ENCODE measurements at regions not wholly inside any gene's neighbourhood (a gene's known extent, or its start where the extent isn't known, plus 50 kb on each side); places are given as distances from the start of the nearest gene placed in this dataset.
"Not testable (repeated sequence)": the region's sequence is repeated elsewhere in the genome, so short reads cannot be mapped to it uniquely, and the experiment has no call there.

DNA sequence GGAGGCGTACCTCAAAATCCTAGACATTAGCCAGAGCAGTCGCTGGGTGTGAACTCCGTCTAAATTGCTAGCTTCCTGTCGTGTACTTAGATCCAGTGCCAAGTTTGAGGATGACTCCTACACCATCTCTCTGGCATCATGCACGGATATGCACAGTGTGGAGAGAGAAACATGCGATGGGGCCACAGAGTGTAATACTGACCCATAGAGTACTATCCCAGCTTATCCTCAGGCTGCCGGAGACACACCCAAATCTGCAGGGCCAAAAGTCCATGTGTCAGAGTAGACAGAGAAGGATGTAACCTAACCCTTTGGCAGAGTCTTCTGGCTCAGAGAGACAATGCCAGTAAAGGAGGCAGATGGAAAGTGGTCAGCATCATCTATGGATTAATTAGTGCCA, 84.2 kb downstream of the ARL4C start:
- no peak for DNase-seq (ENCODE audit: low read depth, low spot score)
- in situ Hi-C loops (cut with HindIII; ENCODE audit: low pct_unique_long_range_greater_than_20kb, low sequenced_read_pairs) = no loop called here

DNA sequence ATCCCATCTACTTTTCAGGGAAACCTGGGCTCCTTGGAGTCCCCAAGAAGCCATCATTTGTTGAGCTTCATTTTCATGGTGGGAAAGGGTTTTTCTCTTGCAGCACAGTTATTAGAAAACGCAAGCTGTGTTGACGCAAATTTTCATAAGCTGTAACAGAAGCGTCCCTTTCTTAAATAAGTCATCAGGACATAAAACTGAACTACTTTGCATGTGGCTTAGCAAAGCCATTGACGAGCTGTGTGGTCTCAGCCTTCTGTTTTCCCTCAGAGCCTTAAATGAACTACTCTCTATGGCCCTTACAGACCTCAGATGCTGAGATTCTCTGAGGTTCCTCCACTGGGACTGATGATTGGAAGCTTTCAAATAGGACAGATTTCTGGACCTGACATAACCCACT, 85.1 kb downstream of the ARL4C start:
- no peak for DNase-seq (ENCODE audit: low read depth, low spot score)
- in situ Hi-C loops (cut with HindIII; ENCODE audit: low pct_unique_long_range_greater_than_20kb, low sequenced_read_pairs) = no loop called here

DNA sequence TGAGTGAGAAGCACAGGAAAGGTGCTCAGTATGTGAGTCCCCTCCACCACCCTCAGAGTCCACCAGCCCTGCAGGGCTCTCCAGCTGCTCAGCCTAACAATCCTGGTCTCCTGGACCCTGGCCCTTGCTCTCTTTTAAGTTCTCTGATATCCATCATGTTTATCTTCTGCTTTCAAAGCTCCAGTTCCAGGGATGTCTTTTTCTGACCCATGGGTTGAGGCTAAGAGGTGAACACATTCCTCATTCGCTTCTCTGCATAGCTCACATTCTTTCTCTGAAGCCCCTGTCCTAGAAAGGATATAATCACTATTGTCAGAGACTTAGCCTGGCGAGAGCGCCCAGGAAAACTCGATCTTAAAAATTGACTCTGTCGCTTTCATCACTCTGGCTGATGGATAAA, 86.4 kb downstream of the ARL4C start:
- in situ Hi-C loops (cut with HindIII; ENCODE audit: low pct_unique_long_range_greater_than_20kb, low sequenced_read_pairs) = no loop called here
- DNase-seq (ENCODE audit: low read depth, low spot score) = no peak

DNA sequence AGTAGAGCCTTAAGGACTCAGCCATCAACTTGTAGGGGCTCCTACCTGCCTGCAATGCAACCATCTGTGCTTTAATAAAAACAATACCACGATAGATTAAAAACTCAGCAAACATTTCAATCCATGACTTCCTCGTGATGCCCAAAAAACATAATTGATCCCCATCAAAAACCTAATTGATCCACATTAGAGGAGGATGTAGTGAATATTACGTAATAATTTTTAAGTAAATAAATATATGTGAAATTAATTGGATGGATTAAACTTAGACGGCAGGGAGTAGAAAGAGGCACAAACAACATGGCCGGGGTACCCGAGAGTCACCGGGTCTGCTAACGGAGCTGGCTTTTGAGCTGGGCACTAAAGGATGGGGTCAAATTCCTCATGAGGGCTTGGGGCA, 87.3 kb downstream of the ARL4C start:
- in situ Hi-C loops (cut with HindIII; ENCODE audit: low pct_unique_long_range_greater_than_20kb, low sequenced_read_pairs) = no loop called here
- DNase-seq (ENCODE audit: low read depth, low spot score) = no peak

GRCh38 chr2:234406085-234406484, 90.8 kb downstream of the ARL4C start:
- peak; percentile 69 for DNase-seq (ENCODE audit: low read depth, low spot score)
- in situ Hi-C loops (cut with HindIII; ENCODE audit: low pct_unique_long_range_greater_than_20kb, low sequenced_read_pairs) = no loop called here

DNA sequence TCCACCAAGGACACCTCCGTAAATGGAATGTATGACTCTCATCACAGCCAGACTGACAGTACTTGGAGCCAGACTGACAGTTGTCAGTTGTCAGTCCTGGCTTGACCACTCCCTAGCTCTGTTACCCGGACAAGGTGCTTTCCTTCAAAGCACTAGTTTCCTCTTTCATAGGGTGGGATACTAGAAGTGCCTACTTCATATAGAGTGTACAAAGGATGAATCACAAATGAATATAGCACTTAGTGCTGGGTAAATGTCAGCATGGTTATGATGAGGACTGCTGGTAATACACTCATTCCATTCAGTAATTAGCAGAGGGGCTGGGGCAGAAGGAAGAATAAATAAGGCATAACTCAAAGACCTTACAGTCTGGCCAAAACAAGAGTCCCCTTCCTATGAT, 91.4 kb downstream of the ARL4C start:
- no peak for DNase-seq (ENCODE audit: low read depth, low spot score)
- in situ Hi-C loops (cut with HindIII; ENCODE audit: low pct_unique_long_range_greater_than_20kb, low sequenced_read_pairs) = no loop called here

GRCh38 chr2:234404957-234405356, 91.9 kb downstream of the ARL4C start:
- no peak for DNase-seq (ENCODE audit: low read depth, low spot score)
- in situ Hi-C loops (cut with HindIII; ENCODE audit: low pct_unique_long_range_greater_than_20kb, low sequenced_read_pairs) = no loop called here

DNA sequence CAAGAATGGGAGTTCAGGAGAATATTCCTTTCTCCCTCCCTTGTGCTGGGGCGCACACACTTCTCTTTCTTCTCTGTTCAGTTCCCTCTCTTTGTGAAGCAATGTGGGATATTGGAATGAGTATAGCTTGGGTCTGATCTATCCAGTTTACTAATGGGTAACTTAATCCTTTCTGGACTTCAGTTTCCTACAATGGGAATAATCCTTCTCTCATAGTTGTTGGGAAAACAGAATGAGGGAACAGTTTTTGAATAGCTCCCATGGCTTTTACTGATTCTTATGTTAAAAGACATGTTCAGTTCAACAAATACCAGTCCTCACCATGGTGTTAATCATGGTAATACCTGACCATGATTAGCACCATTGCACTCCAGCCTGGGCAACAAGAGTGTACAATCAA, 93.1 kb downstream of the ARL4C start:
- in situ Hi-C loops (cut with HindIII; ENCODE audit: low pct_unique_long_range_greater_than_20kb, low sequenced_read_pairs) = no loop called here
- DNase-seq (ENCODE audit: low read depth, low spot score) = no peak

DNA sequence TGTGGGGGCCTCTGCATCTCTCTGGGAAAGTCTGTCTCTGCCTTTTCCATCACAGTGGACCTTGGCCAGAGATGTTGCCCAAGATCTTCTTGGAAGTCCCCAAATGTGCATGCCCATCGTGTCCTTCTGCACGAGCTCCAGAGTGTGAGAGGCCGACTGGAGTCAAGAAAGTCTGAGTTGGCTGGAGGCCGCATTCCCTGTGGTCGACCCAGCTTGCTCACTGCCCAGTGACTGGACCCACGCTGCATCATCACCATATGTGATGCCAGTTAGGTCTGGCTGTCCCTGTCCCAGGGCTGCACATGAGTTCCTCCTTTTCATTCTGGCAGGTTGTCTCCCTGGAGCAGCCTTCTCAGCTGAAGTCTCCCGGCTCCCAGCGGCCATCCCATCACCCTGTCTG, 93.8 kb downstream of the ARL4C start:
- in situ Hi-C loops (cut with HindIII; ENCODE audit: low pct_unique_long_range_greater_than_20kb, low sequenced_read_pairs) = no loop called here
- no peak for DNase-seq (ENCODE audit: low read depth, low spot score)

DNA sequence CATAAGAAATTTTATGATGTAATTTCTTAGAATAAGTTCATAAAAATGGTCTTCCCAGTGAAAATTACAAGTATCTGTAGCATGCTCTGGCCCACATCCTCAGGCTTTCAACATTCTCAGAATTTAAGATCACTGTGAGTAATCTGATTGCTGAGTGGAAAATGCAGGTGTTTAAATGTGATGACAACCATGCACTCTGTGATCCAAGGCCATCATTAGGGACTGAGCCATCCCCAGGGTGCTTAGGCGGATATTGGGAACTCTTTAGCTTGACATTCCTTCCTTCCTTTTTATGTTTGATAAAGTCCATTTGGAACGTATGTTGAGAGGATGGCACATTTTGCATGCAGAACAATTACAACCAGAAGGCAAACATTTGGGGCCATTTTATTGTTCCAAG, 95.5 kb downstream of the ARL4C start:
- in situ Hi-C loops (cut with HindIII; ENCODE audit: low pct_unique_long_range_greater_than_20kb, low sequenced_read_pairs) = no loop called here
- no peak for DNase-seq (ENCODE audit: low read depth, low spot score)

DNA sequence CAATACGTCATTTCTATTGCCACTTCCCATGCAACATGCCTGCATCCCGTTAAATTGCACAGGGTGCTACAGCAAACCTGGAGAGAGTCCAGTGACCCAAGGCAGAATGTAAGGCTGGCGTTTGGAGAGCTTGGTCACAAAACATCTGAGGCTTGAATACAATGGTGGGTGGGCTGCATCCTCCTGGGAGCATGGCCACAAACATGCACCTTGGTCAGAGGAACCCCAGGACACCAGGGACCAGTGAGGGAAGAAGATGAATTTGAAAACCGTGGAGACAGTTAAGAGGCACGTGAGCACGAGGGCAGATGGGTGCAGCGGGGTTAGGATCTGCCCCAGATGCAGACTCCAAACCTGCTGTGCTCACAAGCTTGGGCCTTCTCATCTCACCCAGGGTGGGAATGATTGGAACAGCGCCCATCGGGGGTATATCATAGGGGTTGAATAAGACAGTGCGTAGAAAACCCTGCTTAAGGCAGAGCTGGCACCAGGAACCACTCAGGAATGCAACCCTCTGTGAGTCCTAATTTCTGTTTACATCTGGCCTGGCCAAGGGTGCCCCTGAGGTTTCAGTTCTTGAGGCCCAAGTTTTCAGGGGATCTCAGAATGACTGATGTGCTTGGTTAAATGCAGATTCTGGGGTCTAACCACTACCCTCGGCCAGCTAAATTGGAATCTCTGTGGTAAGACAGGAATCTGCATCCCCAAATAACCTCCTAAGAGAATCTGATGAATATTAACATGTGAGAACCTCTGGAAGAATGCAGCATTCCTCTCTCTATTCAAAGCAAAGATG, 97.2 kb downstream of the ARL4C start:
- DNase-seq (ENCODE audit: low read depth, low spot score) = no peak
- in situ Hi-C loops (cut with HindIII; ENCODE audit: low pct_unique_long_range_greater_than_20kb, low sequenced_read_pairs) = no loop called here

GRCh38 chr2:234398531-234398930, 98.3 kb downstream of the ARL4C start:
- in situ Hi-C loops (cut with HindIII; ENCODE audit: low pct_unique_long_range_greater_than_20kb, low sequenced_read_pairs) = no loop called here
- no peak for DNase-seq (ENCODE audit: low read depth, low spot score)

DNA sequence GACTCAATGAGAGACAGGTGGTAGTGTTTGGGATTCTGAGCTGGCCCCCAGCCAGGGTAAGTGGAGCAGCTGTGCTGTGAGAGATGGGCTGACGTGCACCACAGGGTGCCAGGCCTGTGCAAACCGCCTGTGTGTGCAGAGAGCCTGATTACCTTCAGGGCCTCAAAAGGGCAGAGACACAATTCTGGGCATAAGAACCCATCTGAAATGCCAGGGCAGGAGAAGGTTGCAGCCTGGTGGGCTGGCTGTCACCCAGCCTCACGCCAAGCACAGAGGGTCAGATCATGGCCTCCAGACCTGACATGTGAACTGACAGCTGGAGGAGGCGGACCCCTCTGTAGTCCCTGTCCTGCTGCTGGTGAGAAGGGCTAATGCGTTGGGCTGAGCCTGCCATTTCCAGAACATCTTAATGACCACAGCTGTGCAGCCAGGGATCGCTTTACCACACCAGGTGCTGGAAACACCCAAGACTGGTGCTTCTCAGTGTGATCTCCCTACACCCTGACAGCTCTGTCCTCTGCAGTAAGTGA, 100.9 kb downstream of the ARL4C start:
- no peak for DNase-seq (ENCODE audit: low read depth, low spot score)
- in situ Hi-C loops (cut with HindIII; ENCODE audit: low pct_unique_long_range_greater_than_20kb, low sequenced_read_pairs) = no loop called here

DNA sequence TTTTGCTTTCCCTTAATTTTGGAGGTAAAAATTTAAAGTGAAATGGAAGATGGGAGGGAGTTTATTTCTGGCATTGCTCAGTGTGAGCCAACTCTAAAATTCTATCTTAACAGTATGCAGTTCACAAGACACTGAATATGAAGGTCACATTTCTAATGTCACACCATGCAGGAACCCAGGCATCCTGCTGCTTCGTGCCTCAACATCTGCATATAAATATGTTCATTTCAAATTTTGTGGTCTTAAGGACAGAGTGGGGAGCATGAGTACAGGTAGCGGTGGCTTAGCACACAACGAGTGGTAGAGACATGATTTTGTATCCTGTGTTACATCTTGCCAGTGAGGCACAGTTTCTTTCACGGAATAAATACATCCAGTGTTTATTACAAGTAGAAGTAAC, 102.4 kb downstream of the ARL4C start:
- in situ Hi-C loops (cut with HindIII; ENCODE audit: low pct_unique_long_range_greater_than_20kb, low sequenced_read_pairs) = no loop called here
- DNase-seq (ENCODE audit: low read depth, low spot score) = no peak

GRCh38 chr2:234393354-234393753, 103.5 kb downstream of the ARL4C start:
- in situ Hi-C loops (cut with HindIII; ENCODE audit: low pct_unique_long_range_greater_than_20kb, low sequenced_read_pairs) = no loop called here
- DNase-seq (ENCODE audit: low read depth, low spot score) = no peak

- no peak for DNase-seq (ENCODE audit: low read depth, low spot score)
Observed at GRCh38 chr2:234392041-234392615, 104.8 kb downstream of the ARL4C start.

DNA sequence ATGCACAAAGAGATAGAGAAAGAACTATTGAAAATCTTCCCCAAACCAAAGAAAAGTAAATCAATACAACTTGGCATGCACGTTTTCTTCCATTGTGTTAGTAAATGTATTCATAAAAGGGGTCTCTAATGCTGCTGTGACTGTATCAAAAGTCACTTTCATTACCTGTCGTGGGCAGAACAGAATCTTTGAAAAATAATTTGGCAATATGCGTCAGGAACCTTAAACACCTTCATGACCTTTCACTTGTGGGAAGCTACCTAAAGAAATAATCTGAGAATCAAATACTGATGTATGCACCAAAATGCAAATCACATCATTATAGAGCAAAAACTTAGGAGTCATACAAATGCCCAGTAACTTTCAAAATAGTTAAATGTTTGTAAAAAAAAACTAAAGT, 105.3 kb downstream of the ARL4C start:
- no peak for DNase-seq (ENCODE audit: low read depth, low spot score)
- in situ Hi-C loops (cut with HindIII; ENCODE audit: low pct_unique_long_range_greater_than_20kb, low sequenced_read_pairs) = no loop called here

More at GRCh38 chr2:234392041-234392615, 104.8 kb downstream of the ARL4C start:
- in situ Hi-C loops (cut with HindIII; ENCODE audit: low pct_unique_long_range_greater_than_20kb, low sequenced_read_pairs) = no loop called here

- in situ Hi-C loops (cut with HindIII; ENCODE audit: low pct_unique_long_range_greater_than_20kb, low sequenced_read_pairs); DNase-seq (ENCODE audit: low read depth, low spot score): not testable (repeated sequence)
Observed at GRCh38 chr2:234389661-234390060, 107.2 kb downstream of the ARL4C start.

GRCh38 chr2:234388591-234388990, 108.3 kb downstream of the ARL4C start:
- in situ Hi-C loops (cut with HindIII; ENCODE audit: low pct_unique_long_range_greater_than_20kb, low sequenced_read_pairs) = no loop called here
- DNase-seq (ENCODE audit: low read depth, low spot score) = no peak
